ENCODE measurements at regions not wholly inside any gene's neighbourhood (a gene's known extent, or its start where the extent isn't known, plus 50 kb on each side); places are given as distances from the start of the nearest gene placed in this dataset.

DNA sequence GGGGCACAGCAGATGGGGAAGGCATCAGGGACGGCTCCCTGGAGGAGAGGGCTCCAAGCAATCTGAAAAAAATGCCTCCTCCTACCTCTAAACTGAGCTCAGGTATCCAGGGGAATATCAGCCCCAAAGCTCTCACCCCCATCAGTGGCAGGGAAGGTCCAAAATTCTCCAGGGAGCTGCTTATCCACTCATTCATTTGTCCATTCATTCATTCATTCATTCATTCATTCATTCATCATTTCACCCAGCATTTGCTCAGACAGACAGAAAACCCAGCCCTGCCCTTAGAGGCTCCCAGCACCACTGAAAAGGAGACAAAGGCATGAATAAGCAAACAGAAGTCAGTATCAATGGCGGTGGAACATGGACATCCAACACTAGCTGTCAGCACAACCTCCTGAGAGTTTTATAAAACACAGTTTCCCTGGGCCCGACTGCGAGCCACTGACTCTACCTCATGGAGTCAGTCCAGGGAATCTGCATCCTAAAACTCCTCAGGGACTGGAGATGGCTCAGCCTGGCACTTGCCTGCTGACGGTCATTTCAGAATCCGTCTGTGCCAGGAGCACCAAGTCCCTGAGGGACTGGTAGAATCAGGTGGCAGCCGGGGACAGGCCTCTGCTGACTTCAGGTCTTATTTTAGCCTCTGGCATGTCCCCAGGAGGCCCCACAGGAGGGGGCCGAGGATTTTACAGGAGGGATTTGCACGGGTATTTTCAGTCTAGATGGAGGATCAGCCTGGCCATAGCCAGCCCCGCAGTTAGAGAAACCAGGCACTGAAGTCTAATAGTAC lies 164.6 kb downstream of the MN1 start:
- no peak for DNase-seq
- ATAC-seq = no peak

DNA sequence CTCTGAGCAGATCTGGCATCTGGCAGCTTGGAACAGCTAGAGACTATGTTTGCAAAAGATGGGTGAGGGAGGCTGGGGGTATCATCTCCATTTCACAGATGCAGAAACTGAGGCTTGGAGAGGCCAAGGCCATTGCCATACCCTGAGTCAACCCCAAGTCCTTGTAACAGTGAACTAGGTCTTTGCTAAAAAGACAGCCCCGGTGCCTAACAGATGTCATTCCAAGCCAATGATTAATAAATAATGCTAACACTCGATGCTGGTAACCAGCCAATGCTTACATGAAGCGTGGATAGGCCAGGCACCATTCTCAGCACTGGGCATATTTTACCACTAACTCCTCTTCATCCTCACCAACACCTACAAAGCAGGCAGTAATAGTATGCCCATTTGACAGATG lies 164.0 kb downstream of the MN1 start:
- no peak for ATAC-seq
- DNase-seq = no peak

DNA sequence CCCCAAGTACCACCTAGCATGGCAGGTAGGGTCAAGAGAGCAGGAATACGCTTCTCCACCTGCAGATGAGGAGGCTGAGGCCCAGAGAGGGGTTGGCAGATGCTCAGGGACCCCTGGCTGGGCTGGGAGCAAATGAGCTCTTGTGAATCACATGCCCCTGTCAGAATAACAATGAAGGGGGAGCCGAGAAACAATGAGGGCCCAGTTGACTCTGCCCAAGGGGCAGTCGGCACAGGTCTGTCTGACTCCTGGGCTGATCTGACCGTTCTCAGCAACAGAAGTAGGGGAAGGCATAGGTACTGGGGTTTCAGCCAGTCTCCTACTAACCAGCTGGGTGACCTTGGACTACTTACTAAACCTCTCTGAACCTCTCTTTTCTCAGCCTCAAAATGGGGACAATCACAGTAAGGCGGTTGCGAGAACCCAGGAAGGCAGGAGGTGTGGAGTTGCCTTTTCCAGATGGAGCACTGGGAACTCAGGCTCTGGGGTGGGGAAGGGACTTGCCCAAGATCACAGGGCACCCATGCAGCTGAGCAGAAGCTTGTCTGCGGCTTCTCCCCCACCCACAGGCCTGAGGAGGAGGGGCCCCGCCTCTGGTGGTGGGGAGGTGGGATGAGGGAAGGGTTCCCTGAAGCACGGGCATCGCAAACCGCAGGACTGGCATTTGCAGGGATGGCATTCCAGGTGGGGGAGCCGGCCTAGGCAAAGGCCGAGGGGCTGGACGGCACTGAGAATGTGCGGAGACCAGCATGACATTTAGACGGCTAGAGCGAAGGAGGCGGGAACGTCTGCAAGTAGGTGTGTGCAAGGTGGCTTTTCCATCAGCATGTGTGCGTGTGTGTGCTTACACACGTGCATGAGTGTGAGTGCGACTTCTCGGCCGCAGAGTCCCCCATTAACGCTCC lies 163.0 kb downstream of the MN1 start:
- no peak for ATAC-seq
- no peak for DNase-seq

DNA sequence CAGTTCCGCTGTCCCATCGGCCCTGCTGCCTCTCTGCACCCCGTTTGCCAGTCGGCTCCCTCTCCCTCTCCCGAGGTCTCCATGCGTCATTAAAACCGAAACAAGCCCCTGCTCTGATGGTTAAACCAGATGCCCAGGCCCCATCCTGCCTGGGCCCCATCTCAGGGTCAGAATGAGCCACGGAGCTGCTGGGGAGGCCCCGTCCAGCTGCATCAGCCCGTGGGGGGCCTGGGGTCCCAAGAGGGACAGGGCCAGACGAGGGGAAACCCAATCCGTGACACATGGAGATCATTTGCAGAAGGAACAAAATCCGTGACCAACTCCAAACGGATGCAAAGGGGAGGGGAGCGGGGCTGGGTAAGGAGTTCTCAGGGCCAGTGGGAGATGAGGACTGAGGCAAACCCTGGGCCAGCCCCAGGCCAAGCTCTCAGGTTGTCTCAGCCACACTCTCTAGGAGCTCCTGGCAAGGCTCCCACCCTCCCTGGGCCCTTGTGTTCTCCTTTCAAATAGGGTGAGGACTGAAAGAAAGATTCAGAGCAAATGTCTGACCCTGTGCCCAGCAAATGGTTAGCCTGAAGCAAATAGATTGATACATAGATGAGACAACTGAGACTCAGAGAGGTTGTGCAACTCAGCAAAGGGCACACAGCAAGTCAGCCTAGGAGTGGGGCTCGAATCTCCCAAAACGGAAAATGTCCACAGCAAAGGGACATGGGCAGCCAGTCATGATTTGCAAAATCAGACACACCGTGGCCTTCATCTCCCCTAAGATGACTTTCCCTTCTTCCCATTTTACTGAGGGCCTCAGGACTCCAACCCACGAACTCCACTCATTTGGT lies 162.1 kb downstream of the MN1 start:
- DNase-seq (no peak), ATAC-seq (no peak)

- no peak for ATAC-seq
- DNase-seq = no peak
Observed at GRCh38 chr22:27641049-27641795, 160.3 kb downstream of the MN1 start.

GRCh38 chr22:27642104-27642800 lies 159.3 kb downstream of the MN1 start:
- ATAC-seq (no peak), DNase-seq (no peak)

- ATAC-seq (no peak), DNase-seq (no peak)
Observed at GRCh38 chr22:27643907-27644306, 157.6 kb downstream of the MN1 start.

DNA sequence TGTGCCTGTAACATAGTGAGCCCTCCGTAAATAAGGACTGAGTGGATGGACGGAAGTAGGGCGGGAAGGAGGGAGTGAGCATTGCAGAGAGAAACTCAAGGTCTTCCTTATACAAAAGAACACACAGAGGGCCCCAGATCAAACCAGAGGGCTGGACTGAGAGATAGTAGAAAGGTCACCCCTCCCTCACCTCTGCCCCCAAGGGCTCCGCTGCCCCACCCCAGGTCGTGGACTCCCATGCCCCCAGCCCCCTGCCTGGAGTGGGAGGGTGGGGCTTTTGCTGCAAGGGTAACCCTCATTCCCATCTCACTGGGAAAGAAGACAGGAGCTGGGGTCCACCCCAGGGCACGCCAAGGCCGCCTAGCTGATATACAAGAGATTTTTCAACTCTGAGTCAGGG lies 157.0 kb downstream of the MN1 start:
- no peak for DNase-seq

GRCh38 chr22:27647540-27647939 lies 154.0 kb downstream of the MN1 start:
- no peak for DNase-seq

More for the DNA sequence above, 157.0 kb downstream of the MN1 start:
- ATAC-seq = no peak

GRCh38 chr22:27648074-27648473 lies 153.5 kb downstream of the MN1 start:
- DNase-seq (no peak), ATAC-seq (no peak)

More at GRCh38 chr22:27647540-27647939, 154.0 kb downstream of the MN1 start:
- ATAC-seq = no peak

- no peak for DNase-seq
- no peak for ATAC-seq
Observed at GRCh38 chr22:27648853-27649252, 152.7 kb downstream of the MN1 start.

GRCh38 chr22:27650572-27650971 lies 151.0 kb downstream of the MN1 start:
- ATAC-seq = no peak

GRCh38 chr22:27650985-27651384 lies 150.6 kb downstream of the MN1 start:
- ATAC-seq = no peak

More at GRCh38 chr22:27650572-27650971, 151.0 kb downstream of the MN1 start:
- DNase-seq = no peak

DNA sequence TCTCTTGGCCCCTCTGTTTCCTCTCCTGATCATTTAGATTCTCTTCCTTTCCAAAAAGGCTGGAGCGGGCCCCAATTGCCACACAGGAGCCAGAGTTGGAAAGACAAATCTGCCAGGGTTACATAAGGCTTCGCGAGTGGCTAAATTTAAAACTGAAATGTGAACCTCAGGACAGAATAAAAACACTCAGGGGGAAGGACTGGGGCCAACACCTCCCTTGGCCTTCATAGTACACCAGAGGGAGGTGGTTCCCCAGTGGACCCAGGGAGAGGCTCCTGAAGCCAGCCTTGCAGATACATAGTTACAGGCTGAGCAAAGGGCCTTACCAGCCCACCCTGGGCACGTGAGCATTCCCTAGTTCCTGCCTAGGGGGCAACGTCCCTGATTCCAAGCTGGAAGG lies 150.1 kb downstream of the MN1 start:
- ATAC-seq = no peak

More at GRCh38 chr22:27650985-27651384, 150.6 kb downstream of the MN1 start:
- no peak for DNase-seq

GRCh38 chr22:27654546-27655445 lies 146.8 kb downstream of the MN1 start:
- ATAC-seq = no peak

More for the DNA sequence above, 150.1 kb downstream of the MN1 start:
- DNase-seq = no peak

GRCh38 chr22:27655582-27656185 lies 145.9 kb downstream of the MN1 start:
- DNase-seq = no peak
- ATAC-seq = no peak

More at GRCh38 chr22:27654546-27655445, 146.8 kb downstream of the MN1 start:
- DNase-seq = no peak

DNA sequence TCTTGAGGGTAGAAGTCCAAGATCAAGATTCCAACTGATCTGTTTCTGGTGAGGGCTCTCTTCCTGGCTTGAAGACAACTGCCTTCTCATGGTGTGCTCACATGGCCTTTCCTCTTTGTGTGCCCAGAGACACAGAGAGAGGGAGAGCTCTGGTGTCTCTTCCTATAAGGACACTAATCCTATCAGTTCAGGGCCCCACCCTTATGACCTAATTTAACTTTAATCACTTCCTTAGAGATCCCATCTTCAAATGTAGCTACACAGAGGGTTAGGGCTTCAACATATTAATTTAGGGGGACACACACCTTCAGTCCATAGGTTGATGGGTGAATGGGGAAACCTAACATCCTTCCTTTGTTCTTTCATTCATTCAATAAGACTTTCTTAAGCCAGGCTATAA lies 144.6 kb downstream of the MN1 start:
- no peak for DNase-seq
- ATAC-seq = no peak

- ATAC-seq (no peak), DNase-seq (no peak)
Observed at GRCh38 chr22:27660306-27660705, 141.2 kb downstream of the MN1 start.
